GM12875 (cell line): ENCODE measurements at regions not wholly inside any gene's neighbourhood (a gene's known extent, or its start where the extent isn't known, plus 50 kb on each side); places are given as distances from the start of the nearest gene placed in this dataset.

Source experiments
- H3K4me3 ChIP-seq: one replicate; pipeline ENCODE4 v1.5.1; 2011; ENCODE audit warnings: low read depth, low read length, control low read depth
- TF ChIP-seq, protein P1 (sequence below): IDR thresholded peaks from 2 replicates; pipeline ENCODE4 v1.5.1; 2011; ENCODE audit warnings: low read depth, mild to moderate bottlenecking, control low read depth, inconsistent platforms, low read length, moderate library complexity, borderline replicate concordance; ENCODE audit not compliant: insufficient read depth

DNA sequence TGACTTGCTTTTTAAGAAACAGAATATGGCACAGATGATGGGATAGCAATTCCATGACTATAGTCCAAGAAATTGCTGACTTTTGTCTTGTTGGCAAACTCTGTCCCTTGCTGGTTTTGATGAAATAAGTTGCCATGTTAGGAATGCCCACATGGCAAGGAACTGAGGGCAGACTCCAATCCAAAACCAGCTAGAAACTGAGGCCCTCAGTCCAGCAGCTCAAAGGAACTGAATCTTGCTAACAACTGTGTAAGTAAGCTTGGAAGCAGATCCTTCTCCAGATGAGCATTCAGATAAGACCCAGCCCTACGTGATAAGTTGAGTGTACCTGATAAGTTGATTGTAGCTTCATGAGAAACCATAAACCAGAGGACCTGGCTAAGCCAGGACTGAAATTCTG is 64.3 kb upstream of the BMPER start:
- TF ChIP-seq, protein P1, sequence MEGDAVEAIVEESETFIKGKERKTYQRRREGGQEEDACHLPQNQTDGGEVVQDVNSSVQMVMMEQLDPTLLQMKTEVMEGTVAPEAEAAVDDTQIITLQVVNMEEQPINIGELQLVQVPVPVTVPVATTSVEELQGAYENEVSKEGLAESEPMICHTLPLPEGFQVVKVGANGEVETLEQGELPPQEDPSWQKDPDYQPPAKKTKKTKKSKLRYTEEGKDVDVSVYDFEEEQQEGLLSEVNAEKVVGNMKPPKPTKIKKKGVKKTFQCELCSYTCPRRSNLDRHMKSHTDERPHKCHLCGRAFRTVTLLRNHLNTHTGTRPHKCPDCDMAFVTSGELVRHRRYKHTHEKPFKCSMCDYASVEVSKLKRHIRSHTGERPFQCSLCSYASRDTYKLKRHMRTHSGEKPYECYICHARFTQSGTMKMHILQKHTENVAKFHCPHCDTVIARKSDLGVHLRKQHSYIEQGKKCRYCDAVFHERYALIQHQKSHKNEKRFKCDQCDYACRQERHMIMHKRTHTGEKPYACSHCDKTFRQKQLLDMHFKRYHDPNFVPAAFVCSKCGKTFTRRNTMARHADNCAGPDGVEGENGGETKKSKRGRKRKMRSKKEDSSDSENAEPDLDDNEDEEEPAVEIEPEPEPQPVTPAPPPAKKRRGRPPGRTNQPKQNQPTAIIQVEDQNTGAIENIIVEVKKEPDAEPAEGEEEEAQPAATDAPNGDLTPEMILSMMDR, result no peak
- no peak overlapping the region for H3K4me3 ChIP-seq

DNA sequence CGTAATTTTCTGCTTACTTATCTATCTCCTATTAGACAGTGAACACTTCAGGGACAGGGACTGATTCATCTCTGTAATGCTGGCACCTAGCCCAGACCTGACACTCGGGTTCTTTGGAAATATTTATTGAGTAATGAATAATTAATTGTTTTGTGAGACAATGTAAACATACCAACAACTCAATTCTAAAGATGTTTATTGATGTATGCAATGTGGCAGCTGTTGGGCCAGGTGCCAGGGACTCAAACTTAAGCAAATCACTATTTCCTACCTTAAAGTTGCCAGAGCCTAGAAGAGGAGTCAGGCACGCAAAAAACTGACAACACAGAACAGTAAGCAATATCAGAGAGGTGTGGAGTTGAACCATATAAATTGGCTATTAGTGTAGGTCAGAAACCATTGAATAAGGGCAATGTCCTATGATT is 63.6 kb upstream of the BMPER start:
- TF ChIP-seq, protein P1, result no peak
- H3K4me3 ChIP-seq, result no peak overlapping the region

DNA sequence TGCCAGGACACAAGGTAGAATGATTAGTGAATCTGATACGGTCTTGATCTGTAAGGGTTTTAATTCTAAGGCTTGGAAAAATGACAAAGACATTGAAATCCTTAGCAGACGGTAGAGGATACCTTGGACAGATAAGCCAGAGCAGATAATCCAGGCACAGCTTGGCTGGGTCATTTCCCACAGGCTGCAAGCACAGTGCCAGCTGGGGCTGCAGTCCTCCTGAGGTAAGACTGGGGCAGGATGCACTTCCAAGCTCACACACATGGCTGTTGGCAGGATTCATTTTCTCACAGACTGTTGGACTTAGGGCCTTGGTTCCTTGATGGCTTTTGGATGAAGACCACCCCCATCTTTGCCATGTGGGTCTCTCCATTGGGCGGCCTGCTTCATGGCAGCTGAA is 63.2 kb upstream of the BMPER start:
- H3K4me3 ChIP-seq, result no peak overlapping the region
- TF ChIP-seq, protein P1, result no peak

DNA sequence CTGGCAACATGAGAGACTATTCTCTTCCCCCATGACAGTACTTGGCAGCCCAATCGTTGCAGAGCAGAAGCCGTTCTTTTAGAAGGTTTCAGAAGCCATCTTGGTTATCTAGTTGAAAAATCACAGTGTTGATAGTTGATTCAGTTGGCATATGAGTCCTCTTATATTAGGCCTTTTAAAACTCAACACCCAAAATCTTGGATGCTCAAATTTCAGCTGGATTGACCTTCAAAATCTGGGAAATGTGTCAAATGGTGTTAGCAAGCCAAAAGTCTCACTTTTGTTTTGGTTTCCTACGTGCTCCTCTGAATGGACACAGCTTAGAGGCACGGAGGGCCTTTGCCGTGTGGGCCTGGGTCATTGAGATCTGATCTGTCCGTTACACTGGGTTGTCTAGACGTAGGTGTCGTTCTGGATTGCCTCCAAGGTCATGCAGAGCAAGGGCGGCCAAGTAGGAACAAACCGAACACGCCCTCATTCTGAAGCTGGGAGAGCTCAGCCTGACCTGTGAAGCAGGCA is 59.3 kb upstream of the BMPER start:
- TF ChIP-seq, protein P1, result no peak
- no peak overlapping the region for H3K4me3 ChIP-seq

DNA sequence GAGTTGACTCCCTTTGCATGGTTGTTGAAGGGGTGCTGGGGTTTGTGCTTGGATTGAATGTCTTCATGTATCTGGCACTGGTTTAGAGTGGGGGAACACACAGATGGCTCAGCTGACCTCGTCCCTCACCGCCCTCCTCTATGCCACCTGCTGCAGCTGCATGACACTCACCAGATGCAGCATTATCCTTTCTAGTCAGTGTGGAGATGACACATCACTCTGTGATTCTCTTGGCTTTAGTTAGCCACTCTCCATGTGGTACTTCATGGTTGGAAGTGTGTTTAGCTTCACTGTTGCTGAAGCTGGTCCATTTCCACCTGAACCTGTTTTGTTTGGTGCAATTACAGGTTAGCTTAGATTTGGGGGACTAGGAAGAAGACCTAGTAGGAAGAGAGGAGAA is 56.3 kb upstream of the BMPER start:
- TF ChIP-seq, protein P1, result no peak

GRCh38 chr7:33849971-33850559 is 55.3 kb upstream of the BMPER start:
- no peak overlapping the region for H3K4me3 ChIP-seq
- TF ChIP-seq, protein P1, result no peak

More for the DNA sequence above, 56.3 kb upstream of the BMPER start:
- H3K4me3 ChIP-seq, result no peak overlapping the region

DNA sequence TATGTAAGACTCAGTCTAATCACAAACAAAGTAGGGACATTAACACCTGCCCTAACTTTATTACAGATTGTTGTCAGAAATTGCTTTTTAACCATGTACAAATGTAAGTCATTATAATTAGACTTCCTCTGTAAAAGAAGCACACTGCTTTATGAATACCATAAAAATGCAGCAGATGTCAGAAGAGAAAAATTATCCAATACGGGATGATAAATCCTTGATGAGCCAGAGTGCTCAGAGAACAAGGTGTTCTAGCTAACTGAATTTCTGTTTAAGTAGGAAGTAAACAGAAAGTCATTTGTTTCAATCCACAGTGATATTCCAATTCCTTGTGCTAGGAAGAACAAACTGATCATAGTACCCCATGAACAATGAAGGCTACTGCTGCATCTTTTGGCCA is 54.6 kb upstream of the BMPER start:
- TF ChIP-seq, protein P1, result no peak
- H3K4me3 ChIP-seq, result no peak overlapping the region
